ENCODE measurements at regions not wholly inside any gene's neighbourhood (a gene's known extent, or its start where the extent isn't known, plus 50 kb on each side); places are given as distances from the start of the nearest gene placed in this dataset.

DNA sequence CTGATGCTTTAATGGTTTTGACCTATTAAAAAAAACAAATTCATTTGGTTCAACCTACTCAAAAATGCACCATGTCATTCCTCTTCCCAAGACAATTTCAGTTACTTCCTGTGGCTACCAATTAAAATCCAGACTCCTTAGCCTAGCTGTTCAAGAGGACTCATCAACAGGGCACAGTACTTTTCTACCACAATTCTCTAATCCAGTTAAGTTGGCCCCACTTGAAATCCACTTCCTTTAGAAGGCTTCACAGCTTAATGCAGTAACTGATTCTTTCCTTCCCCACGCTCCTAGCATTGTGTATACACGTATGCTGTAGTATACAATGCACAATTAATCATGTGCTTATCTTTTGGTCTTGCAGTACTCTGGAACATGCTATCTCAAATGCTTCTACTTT lies 129.8 kb downstream of the UGT8 start:
- no peak for DNase-seq

DNA sequence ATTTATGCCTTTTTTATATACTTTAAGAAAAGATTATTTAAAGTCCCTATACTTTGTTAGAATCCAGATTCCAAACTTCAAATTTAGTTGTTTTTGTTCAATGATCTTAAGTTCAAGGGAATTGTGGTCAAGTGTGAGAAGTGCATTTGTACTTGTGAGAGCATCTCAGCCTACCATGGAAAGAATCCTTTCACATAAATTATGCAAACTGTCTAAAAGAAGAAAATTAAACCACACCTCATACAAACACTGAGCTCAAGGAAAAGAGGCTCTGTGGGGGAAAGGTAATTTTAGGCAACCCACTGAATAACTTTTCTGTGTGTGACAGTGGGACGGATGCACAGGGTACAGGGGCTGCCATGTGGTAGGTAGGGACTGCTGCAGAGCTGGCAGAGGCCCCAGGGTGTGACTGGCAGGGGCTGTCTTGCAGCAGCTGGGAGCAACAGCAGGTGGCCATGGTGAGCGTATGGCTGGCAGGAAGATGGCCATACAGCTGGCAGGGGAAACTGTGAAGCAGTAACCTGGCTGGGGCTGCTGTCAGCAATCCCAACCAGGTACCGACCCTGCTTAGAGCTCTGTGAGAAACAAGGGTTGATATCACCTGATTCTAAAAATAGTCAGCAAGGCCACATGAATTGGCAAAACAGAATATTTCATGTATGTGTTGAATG lies 130.6 kb downstream of the UGT8 start:
- peak; percentile 67 for DNase-seq

DNA sequence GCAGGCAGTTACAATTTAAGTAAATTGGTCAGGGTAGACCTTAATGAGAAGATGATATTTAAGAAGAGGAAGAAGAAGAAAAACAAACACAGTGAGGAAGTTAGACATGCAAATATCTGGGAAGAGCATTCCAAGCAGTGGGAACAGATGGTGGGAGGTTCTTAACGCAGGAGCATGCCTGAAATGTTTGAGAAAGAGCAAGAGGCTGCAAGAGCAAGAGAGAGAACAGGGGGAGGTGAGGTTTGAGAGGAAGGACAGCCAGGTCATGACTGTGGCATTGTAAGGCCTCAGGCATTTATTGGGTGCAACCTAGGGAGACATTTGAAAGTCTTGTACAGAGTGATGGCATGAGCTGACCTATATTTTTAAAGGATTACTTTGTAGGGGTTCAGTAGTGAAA lies 136.0 kb downstream of the UGT8 start:
- peak; percentile 8 for DNase-seq

DNA sequence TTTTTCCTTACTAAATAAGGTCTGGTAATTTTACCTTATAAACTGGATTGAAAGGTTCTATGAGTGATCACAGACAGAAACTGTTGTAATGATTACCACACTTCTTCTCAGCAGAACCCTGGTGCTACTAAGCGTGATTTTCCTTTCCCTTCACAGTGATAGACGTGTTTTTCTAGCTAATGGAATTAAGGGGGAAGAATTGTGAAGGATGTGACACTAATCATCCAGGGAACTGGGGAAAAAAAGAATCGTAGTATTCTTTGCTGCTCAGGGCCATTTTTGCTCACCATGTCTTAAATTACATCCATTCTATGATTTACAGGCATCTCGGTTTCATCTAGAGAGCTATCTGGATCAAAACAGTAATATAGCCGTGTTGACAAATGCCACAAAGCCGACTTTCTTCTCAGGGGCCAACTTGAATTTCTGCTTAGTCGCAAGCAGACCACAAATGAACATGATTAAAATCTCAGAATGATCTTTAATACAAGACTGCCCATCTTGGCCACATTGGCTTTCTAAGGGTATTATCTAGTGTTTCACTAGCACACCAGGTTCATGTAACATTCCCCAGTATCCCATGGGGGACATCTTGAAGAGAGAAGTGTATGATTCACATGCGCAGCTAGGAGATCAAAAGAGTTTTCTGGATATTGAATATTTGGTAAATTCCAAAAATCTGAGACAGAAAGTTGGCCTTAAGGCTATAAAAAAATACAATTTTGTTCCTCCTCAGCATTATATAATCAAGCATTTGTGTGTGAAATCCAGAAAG lies 154.0 kb downstream of the UGT8 start:
- DNase-seq: no peak

DNA sequence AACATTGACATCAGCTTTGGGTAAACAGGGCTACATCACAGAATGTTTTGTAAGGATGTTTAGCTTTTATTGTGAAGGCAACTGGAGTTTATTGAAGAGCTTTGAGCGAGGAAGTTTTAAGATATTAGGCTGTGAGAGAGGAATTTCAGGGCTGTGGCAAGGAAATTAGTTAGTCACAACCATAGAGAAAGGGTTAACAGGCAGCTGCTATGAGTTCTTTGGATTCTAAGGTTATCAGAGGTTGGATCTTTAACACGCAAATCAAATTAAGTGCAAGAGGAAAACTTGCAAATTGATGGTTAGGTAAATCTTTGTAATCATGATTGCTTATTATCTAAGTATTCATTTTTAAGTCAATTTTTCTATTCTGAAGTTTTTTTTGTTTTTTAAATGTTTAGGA lies 156.0 kb downstream of the UGT8 start:
- DNase-seq: no peak

DNA sequence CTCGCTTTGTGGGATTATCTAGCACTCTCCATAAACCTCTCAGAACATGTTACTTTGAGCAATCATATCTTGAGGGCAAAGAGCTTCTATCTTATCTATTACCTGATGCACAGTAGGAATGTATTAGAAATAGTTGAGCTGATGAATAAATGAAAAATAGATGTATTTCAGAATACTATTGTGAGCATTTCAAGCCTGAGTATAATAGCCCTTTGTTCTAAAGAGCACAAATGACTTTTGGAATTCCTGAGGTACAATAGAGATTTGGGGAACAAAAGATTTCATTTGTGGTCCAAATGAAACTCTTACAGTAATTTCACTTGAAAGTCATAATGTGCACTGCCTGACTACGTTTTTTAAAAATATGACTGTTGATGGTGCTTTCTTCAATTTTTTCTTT lies 159.5 kb downstream of the UGT8 start:
- DNase-seq: no peak

DNA sequence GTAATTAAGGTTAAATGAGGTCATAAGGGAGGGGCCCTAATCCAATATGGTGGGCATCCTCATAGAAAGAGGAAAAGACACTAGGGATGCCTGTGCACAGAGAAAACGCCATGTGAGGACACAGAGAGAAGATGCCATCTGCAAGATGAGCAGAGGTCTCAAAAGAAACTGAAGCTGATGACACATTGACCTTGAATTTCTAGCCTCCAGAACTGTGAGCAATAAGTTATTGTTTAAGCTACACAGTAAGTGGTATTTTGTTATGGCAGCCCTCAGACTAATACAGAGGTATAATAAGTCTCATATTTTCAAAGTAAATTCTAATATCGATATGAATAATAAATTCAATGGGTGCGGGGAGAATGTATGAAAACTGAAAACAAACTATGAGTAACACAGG lies 169.9 kb downstream of the UGT8 start:
- DNase-seq: no peak

DNA sequence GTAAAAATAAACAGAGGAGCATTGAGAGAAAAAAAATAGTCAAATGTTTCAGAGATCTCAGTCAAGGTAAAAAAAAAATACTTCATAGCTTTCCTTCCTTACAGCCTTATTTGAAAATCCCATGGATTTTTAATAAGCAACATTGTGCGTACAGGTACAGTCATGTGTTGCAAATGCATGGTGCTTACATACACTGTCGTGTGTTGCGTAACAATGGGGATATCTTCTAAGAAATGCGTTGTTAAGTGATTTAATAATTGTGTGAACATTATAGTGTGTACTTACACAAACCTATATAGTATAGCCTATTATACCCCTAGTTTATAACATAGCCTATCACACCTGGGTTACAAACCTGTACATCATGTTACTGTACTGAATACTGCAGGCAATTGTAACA lies 172.0 kb downstream of the UGT8 start:
- no peak for DNase-seq

DNA sequence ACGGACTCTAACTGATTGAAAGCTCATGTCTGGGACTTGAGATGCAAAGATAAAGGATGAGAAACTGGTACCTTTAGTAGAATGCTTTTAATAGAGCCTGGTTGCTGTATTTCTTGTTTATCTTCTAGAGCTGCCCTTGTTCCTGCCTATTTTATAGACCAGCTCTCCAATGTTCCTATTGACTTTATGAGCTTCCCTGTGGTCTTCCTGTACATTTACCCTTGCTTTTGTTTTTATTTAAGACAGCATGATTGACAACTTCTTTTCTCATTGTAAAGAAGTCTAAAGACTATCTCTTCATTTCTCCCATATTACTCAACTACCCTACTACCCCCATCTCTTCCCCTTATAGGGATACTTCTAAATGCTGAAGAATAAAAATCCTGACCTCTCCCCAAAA lies 174.7 kb downstream of the UGT8 start:
- DNase-seq: no peak

All from NCI-H446 treated with DMSO at 0.1 percent for 48 hours (cell line).